ENCODE measurements at regions not wholly inside any gene's neighbourhood (a gene's known extent, or its start where the extent isn't known, plus 50 kb on each side); places are given as distances from the start of the nearest gene placed in this dataset.

- H3K4me1 Mint-ChIP-seq, result peaks cover 0 to 10% (median 0%) of the 10 kb centered on the region in 7 donors
- H3K27ac Mint-ChIP-seq, result no peak overlapping the region
- intact Hi-C loops (cut with micrococcal nuclease), result loop anchor here in 1 of 2 donors (2.0 kb wide), 1 partner anchor 157 kb away; no protein-coding TSS in a partner anchor
- no peak overlapping the region for H3K4me3 ChIP-seq (ENCODE audit: low read length)
- peaks cover 0 to 2% (median 0%) of the 10 kb centered on the region in 5 donors for H3K36me3 Mint-ChIP-seq
- peaks cover 0 to 6% (median 0%) of the 10 kb centered on the region in 11 donors for H3K9me3 Mint-ChIP-seq
- CTCF ChIA-PET, result interaction anchor here (0.6 to 1.3 kb wide), 2 partner anchors 179 to 226 kb away, joined by 3 to 5 read pairs; no protein-coding TSS in a partner anchor
- no peak for ATAC-seq
- POLR2A ChIA-PET, result no interaction called here
- H3K36me3 ChIP-seq (ENCODE audit: control insufficient read depth in 2 of 3, insufficient read depth in 3 of 3, low read length in 3 of 3), result no peaks in the 10 kb centered on the region
- peaks cover 0 to 4% (median 0%) of the 10 kb centered on the region in 5 donors for H3K27me3 Mint-ChIP-seq
- no peaks in the 10 kb centered on the region for H3K27me3 ChIP-seq (ENCODE audit: control insufficient read depth in 2 of 2, insufficient read depth in 2 of 2, low read length in 2 of 2)
- no peak overlapping the region for H3K27ac ChIP-seq (ENCODE audit: low read depth, low read length)
- H3K4me3 Mint-ChIP-seq, result no peak overlapping the region
- no peaks in the 10 kb centered on the region for H3K9me3 ChIP-seq (ENCODE audit: control insufficient read depth in 2 of 3, low read length in 3 of 3)
- peak in 4 of 9 donors; percentile 5 to 10 (median 8) for DNase-seq
- no peaks in the 10 kb centered on the region for H3K4me1 ChIP-seq (ENCODE audit: control insufficient read depth in 2 of 2, insufficient read depth in 2 of 2, low read length in 2 of 2)
Measured at GRCh38 chr3:153669527-153669926, 451.7 kb upstream of the ARHGEF26 start.

DNA sequence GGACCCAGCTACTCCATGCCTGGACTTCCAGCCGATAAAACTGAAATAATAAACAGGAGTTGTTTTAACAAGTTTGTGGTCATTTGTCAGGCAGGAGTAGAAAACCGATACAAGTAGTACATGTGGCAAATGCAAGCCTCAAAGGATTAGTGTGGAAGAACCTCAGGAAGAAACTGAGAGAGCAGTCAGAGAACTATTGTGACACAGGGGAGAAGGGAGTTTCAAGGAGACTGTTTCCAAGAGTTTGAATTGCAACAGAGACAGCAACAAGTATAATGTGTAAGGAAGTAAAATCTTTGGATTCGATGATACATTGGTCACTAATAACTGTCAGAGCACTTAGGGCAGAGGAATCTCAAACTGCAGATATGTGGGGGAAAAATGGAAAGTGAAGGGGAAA, 450.6 kb upstream of the ARHGEF26 start:
- no peak overlapping the region for H3K4me3 ChIP-seq (ENCODE audit: low read length)
- ChIA-PET CTCF (interaction anchor here (1.1 to 1.3 kb wide), 2 partner anchors 227 to 628 kb away, joined by 3 to 5 read pairs; no protein-coding TSS in a partner anchor), POLR2A (no interaction called here)
- H3K9me3 Mint-ChIP-seq, result peaks cover 0 to 6% (median 0%) of the 10 kb centered on the region in 11 donors
- H3K27ac Mint-ChIP-seq, result peak overlapping the region in 1 of 9 donors; percentile 9
- peaks cover 0 to 4% (median 0%) of the 10 kb centered on the region in 5 donors for H3K27me3 Mint-ChIP-seq
- intact Hi-C loops (cut with micrococcal nuclease), result loop anchor here in 1 of 2 donors (5.0 kb wide), 1 partner anchor 48 kb away; no protein-coding TSS in a partner anchor
- H3K4me1 ChIP-seq (ENCODE audit: control insufficient read depth in 2 of 2, insufficient read depth in 2 of 2, low read length in 2 of 2), result no peaks in the 10 kb centered on the region
- H3K4me3 Mint-ChIP-seq, result no peak overlapping the region
- no peak for ATAC-seq
- no peak for DNase-seq
- H3K4me1 Mint-ChIP-seq, result peaks cover 0 to 11% (median 0%) of the 10 kb centered on the region in 7 donors
- no peaks in the 10 kb centered on the region for H3K9me3 ChIP-seq (ENCODE audit: control insufficient read depth in 2 of 3, low read length in 3 of 3)
- no peaks in the 10 kb centered on the region for H3K36me3 ChIP-seq (ENCODE audit: control insufficient read depth in 2 of 3, insufficient read depth in 3 of 3, low read length in 3 of 3)
- H3K27me3 ChIP-seq (ENCODE audit: control insufficient read depth in 2 of 2, insufficient read depth in 2 of 2, low read length in 2 of 2), result no peaks in the 10 kb centered on the region
- H3K27ac ChIP-seq (ENCODE audit: low read depth, low read length), result no peak overlapping the region
- peaks cover 0 to 2% (median 0%) of the 10 kb centered on the region in 5 donors for H3K36me3 Mint-ChIP-seq

- ChIA-PET CTCF (no interaction called here), POLR2A (no interaction called here)
- H3K36me3 Mint-ChIP-seq, result peaks cover 0 to 2% (median 0%) of the 10 kb centered on the region in 5 donors
- Histone ChIP-seq H3K27ac (ENCODE audit: low read depth, low read length) (no peak overlapping the region), H3K9me3 (ENCODE audit: control insufficient read depth in 2 of 3, low read length in 3 of 3) (no peaks in the 10 kb centered on the region), H3K36me3 (ENCODE audit: control insufficient read depth in 2 of 3, insufficient read depth in 3 of 3, low read length in 3 of 3) (no peaks in the 10 kb centered on the region), H3K27me3 (ENCODE audit: control insufficient read depth in 2 of 2, insufficient read depth in 2 of 2, low read length in 2 of 2) (no peaks in the 10 kb centered on the region), H3K4me1 (ENCODE audit: control insufficient read depth in 2 of 2, insufficient read depth in 2 of 2, low read length in 2 of 2) (no peaks in the 10 kb centered on the region), H3K4me3 (ENCODE audit: low read length) (no peak overlapping the region)
- peaks cover 0 to 4% (median 0%) of the 10 kb centered on the region in 5 donors for H3K27me3 Mint-ChIP-seq
- H3K27ac Mint-ChIP-seq, result no peak overlapping the region
- peaks cover 0 to 11% (median 0%) of the 10 kb centered on the region in 7 donors for H3K4me1 Mint-ChIP-seq
- ATAC-seq (no peak), DNase-seq (no peak)
- peaks cover 0 to 6% (median 0%) of the 10 kb centered on the region in 11 donors for H3K9me3 Mint-ChIP-seq
- intact Hi-C loops (cut with micrococcal nuclease), result loop anchor here in 1 of 2 donors (5.0 kb wide), 1 partner anchor 52 kb away; no protein-coding TSS in a partner anchor
- no peak overlapping the region for H3K4me3 Mint-ChIP-seq
Measured at GRCh38 chr3:153673853-153674252, 447.3 kb upstream of the ARHGEF26 start.

DNA sequence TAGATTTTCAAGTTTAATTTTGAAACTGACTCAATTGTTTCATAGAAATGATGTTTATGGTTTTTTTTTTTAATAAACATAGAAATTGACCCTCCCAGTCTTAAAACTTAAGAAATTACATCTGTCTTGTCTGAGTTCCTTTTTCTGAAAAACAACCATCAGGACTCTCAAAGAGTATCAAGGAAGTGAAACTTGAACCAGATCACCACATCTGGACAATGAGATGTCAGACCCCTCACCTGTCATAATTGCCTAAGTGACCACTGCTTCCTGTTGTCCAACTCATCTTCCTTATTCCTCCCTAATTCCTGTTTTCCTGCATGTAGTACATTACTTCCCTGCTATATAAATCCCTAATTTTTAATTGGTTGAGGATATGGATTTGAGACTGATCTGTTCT, 441.5 kb upstream of the ARHGEF26 start:
- H3K9me3 ChIP-seq (ENCODE audit: control insufficient read depth in 2 of 3, low read length in 3 of 3), result no peaks in the 10 kb centered on the region
- no peaks in the 10 kb centered on the region for H3K36me3 ChIP-seq (ENCODE audit: control insufficient read depth in 2 of 3, insufficient read depth in 3 of 3, low read length in 3 of 3)
- no peaks in the 10 kb centered on the region for H3K4me1 ChIP-seq (ENCODE audit: control insufficient read depth in 2 of 2, insufficient read depth in 2 of 2, low read length in 2 of 2)
- Mint-ChIP-seq H3K9me3 (peaks cover 0 to 5% (median 0%) of the 10 kb centered on the region in 11 donors), H3K27me3 (no peaks in the 10 kb centered on the region), H3K27ac (peak overlapping the region in 1 of 9 donors; percentile 68), H3K4me1 (peaks cover 4 to 24% (median 22%) of the 10 kb centered on the region in 7 donors), H3K36me3 (no peaks in the 10 kb centered on the region), H3K4me3 (peak overlapping the region in 1 of 10 donors; percentile 7)
- ChIA-PET CTCF (interaction anchor here (0.7 kb wide), 1 partner anchor 9 kb away, joined by 6 read pairs; no protein-coding TSS in a partner anchor), POLR2A (interaction anchor here (0.6 to 1.1 kb wide), 2 partner anchors 36 to 518 kb away, joined by 3 read pairs; no protein-coding TSS in a partner anchor)
- ATAC-seq, result no peak
- H3K4me3 ChIP-seq (ENCODE audit: low read length), result no peak overlapping the region
- H3K27me3 ChIP-seq (ENCODE audit: control insufficient read depth in 2 of 2, insufficient read depth in 2 of 2, low read length in 2 of 2), result no peaks in the 10 kb centered on the region
- no peak for DNase-seq
- H3K27ac ChIP-seq (ENCODE audit: low read depth, low read length), result no peak overlapping the region
- intact Hi-C loops (cut with micrococcal nuclease), result loop anchor here in 1 of 2 donors (2.0 kb wide), 1 partner anchor 55 kb away; no protein-coding TSS in a partner anchor

DNA sequence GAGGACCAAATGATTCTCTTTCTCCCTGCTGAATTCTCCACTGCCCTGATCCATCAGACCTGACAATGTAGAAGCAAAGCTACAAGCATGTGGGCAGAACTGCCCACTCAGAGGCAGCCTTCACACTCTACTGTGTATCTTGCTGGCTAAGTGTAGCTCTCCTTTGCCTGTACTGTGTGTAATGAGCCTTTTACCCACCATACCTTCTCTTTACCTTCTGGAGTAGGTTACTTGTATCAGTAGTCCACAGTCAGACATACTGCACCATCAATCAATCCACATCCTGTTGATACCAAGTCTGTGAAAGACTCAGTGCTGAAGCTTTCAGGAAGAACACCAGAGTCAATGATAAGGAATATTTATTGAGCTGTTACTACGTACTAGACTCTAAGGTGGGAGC, 440.7 kb upstream of the ARHGEF26 start:
- POLR2A ChIA-PET, result interaction anchor here (0.7 to 1.1 kb wide), 2 partner anchors 37 to 74 kb away, joined by 3 to 4 read pairs; no protein-coding TSS in a partner anchor
- Histone ChIP-seq H3K9me3 (ENCODE audit: control insufficient read depth in 2 of 3, low read length in 3 of 3) (no peaks in the 10 kb centered on the region), H3K27me3 (ENCODE audit: control insufficient read depth in 2 of 2, insufficient read depth in 2 of 2, low read length in 2 of 2) (no peaks in the 10 kb centered on the region), H3K4me3 (ENCODE audit: low read length) (no peak overlapping the region), H3K36me3 (ENCODE audit: control insufficient read depth in 2 of 3, insufficient read depth in 3 of 3, low read length in 3 of 3) (no peaks in the 10 kb centered on the region), H3K4me1 (ENCODE audit: control insufficient read depth in 2 of 2, insufficient read depth in 2 of 2, low read length in 2 of 2) (no peaks in the 10 kb centered on the region), H3K27ac (ENCODE audit: low read depth, low read length) (no peak overlapping the region)
- DNase-seq (peak in 5 of 9 donors; percentile 8 to 30 (median 16)), ATAC-seq (peak; percentile 68)
- Mint-ChIP-seq H3K9me3 (peaks cover 0 to 5% (median 0%) of the 10 kb centered on the region in 11 donors), H3K36me3 (no peaks in the 10 kb centered on the region), H3K27me3 (no peaks in the 10 kb centered on the region), H3K4me1 (peaks cover 4 to 24% (median 22%) of the 10 kb centered on the region in 7 donors), H3K27ac (peak overlapping the region in 4 of 9 donors; percentile 18 to 68 (median 40)), H3K4me3 (peak overlapping the region in 5 of 10 donors; percentile 1 to 50 (median 21))
- CTCF ChIA-PET, result no interaction called here
- intact Hi-C loops (cut with micrococcal nuclease), result no loop called here

- no peak overlapping the region for H3K4me3 ChIP-seq (ENCODE audit: low read length)
- ChIA-PET POLR2A (interaction anchor here (0.7 kb wide), 1 partner anchor 74 kb away, joined by 4 read pairs; no protein-coding TSS in a partner anchor), CTCF (interaction anchor here (0.7 kb wide), 1 partner anchor 208 kb away, joined by 4 read pairs; no protein-coding TSS in a partner anchor)
- peak overlapping the region in 3 of 9 donors; percentile 18 to 68 (median 33) for H3K27ac Mint-ChIP-seq
- DNase-seq, result no peak
- H3K36me3 ChIP-seq (ENCODE audit: control insufficient read depth in 2 of 3, insufficient read depth in 3 of 3, low read length in 3 of 3), result no peaks in the 10 kb centered on the region
- no peaks in the 10 kb centered on the region for H3K4me1 ChIP-seq (ENCODE audit: control insufficient read depth in 2 of 2, insufficient read depth in 2 of 2, low read length in 2 of 2)
- H3K36me3 Mint-ChIP-seq, result no peaks in the 10 kb centered on the region
- intact Hi-C loops (cut with micrococcal nuclease), result no loop called here
- H3K27ac ChIP-seq (ENCODE audit: low read depth, low read length), result no peak overlapping the region
- H3K4me1 Mint-ChIP-seq, result peaks cover 4 to 24% (median 22%) of the 10 kb centered on the region in 7 donors
- ATAC-seq, result no peak
- H3K27me3 Mint-ChIP-seq, result no peaks in the 10 kb centered on the region
- H3K27me3 ChIP-seq (ENCODE audit: control insufficient read depth in 2 of 2, insufficient read depth in 2 of 2, low read length in 2 of 2), result no peaks in the 10 kb centered on the region
- no peaks in the 10 kb centered on the region for H3K9me3 ChIP-seq (ENCODE audit: control insufficient read depth in 2 of 3, low read length in 3 of 3)
- peaks cover 0 to 5% (median 0%) of the 10 kb centered on the region in 11 donors for H3K9me3 Mint-ChIP-seq
- peak overlapping the region in 1 of 10 donors; percentile 29 for H3K4me3 Mint-ChIP-seq
Measured at GRCh38 chr3:153681057-153681456, 440.1 kb upstream of the ARHGEF26 start.
